ENCODE measurements at regions not wholly inside any gene's neighbourhood (a gene's known extent, or its start where the extent isn't known, plus 50 kb on each side); places are given as distances from the start of the nearest gene placed in this dataset.

DNA sequence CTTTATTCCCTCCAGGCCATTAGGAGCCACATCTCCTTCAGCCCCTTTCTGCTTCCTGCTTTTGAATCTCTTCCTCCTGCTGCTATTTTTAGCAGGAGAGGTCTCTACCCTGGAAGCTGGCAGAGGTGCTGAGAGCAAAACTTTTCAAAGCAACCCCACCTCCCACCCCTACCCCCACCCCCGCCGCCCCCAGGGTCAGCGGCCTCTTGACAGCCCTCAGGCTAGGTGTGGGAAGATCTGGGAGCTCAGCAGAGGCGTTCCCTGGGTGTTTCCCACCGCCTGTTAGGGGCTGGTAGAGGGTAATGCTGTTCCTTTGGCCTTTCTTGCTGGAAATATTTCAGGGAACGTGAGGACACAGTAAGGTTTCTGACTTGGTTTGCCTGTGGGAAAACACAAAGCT lies 112.5 kb upstream of the CACHD1 start (continued):
- TF ChIP-seq IRF2 (CRISPR knock-in tag; IDR thresholded peaks at IDR 0.05; ENCODE audit: borderline replicate concordance, low read depth), result no peak

DNA sequence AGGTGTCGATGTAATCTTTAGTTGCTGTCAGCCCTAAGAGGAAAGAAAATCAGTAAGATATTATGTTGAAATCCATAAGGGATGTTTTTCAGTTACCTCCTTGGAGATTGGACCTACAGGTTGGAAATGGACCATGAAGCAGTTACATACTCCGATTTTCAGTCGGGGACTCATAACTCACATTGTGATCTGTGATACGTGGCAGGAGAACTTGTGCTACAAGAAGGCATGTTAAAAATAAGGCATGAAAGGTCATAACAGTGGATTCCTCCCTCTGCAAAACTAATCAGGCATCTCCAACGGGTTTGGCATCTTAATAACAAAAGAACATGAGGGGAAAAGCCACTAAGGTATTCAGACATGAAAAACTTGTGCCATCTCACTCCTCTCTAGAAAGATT lies 111.2 kb upstream of the CACHD1 start:
- Mint-ChIP-seq H3K36me3 (no peaks in the 10 kb centered on the region), H3K27ac (no peak overlapping the region), H3K4me3 (no peak overlapping the region), H3K27me3 (ENCODE audit: low read depth) (peaks cover 19% of the 10 kb centered on the region), H3K9me3 (no peaks in the 10 kb centered on the region), H3K4me1 (peaks cover 59% of the 10 kb centered on the region)
- TF ChIP-seq, protein P1, sequence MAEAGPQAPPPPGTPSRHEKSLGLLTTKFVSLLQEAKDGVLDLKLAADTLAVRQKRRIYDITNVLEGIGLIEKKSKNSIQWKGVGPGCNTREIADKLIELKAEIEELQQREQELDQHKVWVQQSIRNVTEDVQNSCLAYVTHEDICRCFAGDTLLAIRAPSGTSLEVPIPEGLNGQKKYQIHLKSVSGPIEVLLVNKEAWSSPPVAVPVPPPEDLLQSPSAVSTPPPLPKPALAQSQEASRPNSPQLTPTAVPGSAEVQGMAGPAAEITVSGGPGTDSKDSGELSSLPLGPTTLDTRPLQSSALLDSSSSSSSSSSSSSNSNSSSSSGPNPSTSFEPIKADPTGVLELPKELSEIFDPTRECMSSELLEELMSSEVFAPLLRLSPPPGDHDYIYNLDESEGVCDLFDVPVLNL (CRISPR knock-in tag; IDR thresholded peaks at IDR 0.05; ENCODE audit: borderline replicate concordance, low read depth), result no peak
- TF ChIP-seq, protein P2, sequence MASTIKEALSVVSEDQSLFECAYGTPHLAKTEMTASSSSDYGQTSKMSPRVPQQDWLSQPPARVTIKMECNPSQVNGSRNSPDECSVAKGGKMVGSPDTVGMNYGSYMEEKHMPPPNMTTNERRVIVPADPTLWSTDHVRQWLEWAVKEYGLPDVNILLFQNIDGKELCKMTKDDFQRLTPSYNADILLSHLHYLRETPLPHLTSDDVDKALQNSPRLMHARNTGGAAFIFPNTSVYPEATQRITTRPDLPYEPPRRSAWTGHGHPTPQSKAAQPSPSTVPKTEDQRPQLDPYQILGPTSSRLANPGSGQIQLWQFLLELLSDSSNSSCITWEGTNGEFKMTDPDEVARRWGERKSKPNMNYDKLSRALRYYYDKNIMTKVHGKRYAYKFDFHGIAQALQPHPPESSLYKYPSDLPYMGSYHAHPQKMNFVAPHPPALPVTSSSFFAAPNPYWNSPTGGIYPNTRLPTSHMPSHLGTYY (CRISPR knock-in tag; IDR thresholded peaks at IDR 0.05), result no peak
- TF ChIP-seq JAZF1 (CRISPR knock-in tag; IDR thresholded peaks at IDR 0.05) (no peak), ARID4B (CRISPR knock-in tag; IDR thresholded peaks at IDR 0.05; ENCODE audit: borderline replicate concordance) (no peak), ZNF232 (CRISPR knock-in tag; IDR thresholded peaks at IDR 0.05) (no peak), JUN (CRISPR knock-in tag; IDR thresholded peaks at IDR 0.05) (no peak), ZNF423 (CRISPR knock-in tag; IDR thresholded peaks at IDR 0.05) (no peak), USF2 (CRISPR knock-in tag; IDR thresholded peaks at IDR 0.05) (no peak), ZNF671 (CRISPR knock-in tag; IDR thresholded peaks at IDR 0.05) (no peak), NR1H2 (CRISPR knock-in tag; IDR thresholded peaks at IDR 0.05) (no peak)
- TF ChIP-seq, protein P3, sequence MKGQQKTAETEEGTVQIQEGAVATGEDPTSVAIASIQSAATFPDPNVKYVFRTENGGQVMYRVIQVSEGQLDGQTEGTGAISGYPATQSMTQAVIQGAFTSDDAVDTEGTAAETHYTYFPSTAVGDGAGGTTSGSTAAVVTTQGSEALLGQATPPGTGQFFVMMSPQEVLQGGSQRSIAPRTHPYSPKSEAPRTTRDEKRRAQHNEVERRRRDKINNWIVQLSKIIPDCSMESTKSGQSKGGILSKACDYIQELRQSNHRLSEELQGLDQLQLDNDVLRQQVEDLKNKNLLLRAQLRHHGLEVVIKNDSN (CRISPR knock-in tag; IDR thresholded peaks at IDR 0.05), result no peak
- ChIA-PET CTCF (no interaction called here), POLR2A (no interaction called here)
- DNase-seq (ENCODE audit: low spot score), result no peak
- no peak for ATAC-seq

DNA sequence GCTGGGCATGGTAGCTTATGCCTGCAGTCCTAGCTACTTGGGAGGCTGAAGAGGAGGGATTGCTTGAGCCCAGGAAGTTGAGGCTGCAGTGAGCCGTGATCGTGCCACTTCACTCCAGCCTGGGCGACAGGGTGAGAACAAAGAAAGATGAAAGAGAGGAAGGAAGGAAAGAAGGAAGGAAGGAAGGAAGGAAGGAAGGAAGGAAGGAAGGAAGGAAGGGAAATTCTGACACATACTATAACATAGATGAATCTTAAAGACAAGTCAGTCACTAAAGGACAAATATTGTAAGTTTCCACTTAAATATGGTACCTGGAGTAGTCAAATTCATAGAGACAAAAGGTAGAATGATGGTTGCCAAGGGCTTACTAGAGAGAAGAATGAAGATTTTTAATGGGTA lies 108.0 kb upstream of the CACHD1 start:
- ATAC-seq (no peak), DNase-seq (ENCODE audit: low spot score) (no peak)
- Mint-ChIP-seq H3K9me3 (no peaks in the 10 kb centered on the region), H3K27me3 (ENCODE audit: low read depth) (peaks cover 18% of the 10 kb centered on the region), H3K36me3 (no peaks in the 10 kb centered on the region), H3K4me3 (no peak overlapping the region), H3K4me1 (peaks cover 26% of the 10 kb centered on the region), H3K27ac (no peak overlapping the region)
- ChIA-PET CTCF (interaction anchor here (0.6 kb wide), 1 partner anchor 105 kb away, joined by 3 read pairs; no protein-coding TSS in a partner anchor), POLR2A (no interaction called here)
- TF ChIP-seq ATF3 (CRISPR knock-in tag; conservative IDR thresholded peaks at IDR 0.05), result no peak
- no peak for TF ChIP-seq PREB (CRISPR knock-in tag; IDR thresholded peaks at IDR 0.05; ENCODE audit: borderline replicate concordance)
- no peak for TF ChIP-seq TCF7 (CRISPR knock-in tag; IDR thresholded peaks at IDR 0.05; ENCODE audit: low read depth)
- TF ChIP-seq ZNF425 (CRISPR knock-in tag; conservative IDR thresholded peaks at IDR 0.05), result no peak
- no peak for TF ChIP-seq NFE2L1 (CRISPR knock-in tag; IDR thresholded peaks at IDR 0.05)
- TF ChIP-seq CREB1 (CRISPR knock-in tag; IDR thresholded peaks at IDR 0.05), result no peak
- TF ChIP-seq NR3C1 (CRISPR knock-in tag; conservative IDR thresholded peaks at IDR 0.05; ENCODE audit: low read depth), result no peak
- no peak for TF ChIP-seq ELF4 (CRISPR knock-in tag; IDR thresholded peaks at IDR 0.05; ENCODE audit: low read depth)
- TF ChIP-seq ATF1 (CRISPR knock-in tag; IDR thresholded peaks at IDR 0.05), result no peak
- TF ChIP-seq NFATC4 (CRISPR knock-in tag; IDR thresholded peaks at IDR 0.05), result no peak

Measured in WTC11 (cell line).